SK-N-SH treated with all-trans-retinoic acid at 6 μM for 48 hours (cell line): ENCODE measurements at regions not wholly inside any gene's neighbourhood (a gene's known extent, or its start where the extent isn't known, plus 50 kb on each side); places are given as distances from the start of the nearest gene placed in this dataset.

Source experiments
- CREB5 ChIP-seq: fragments of 250-450 bp; sonication (Bioruptor Pico); IDR thresholded peaks from 2 replicates; pipeline ENCODE4 v1.5.1; 2020; ENCODE audit warnings: low read depth, mild to moderate bottlenecking, moderate library complexity
- ESRRG ChIP-seq: fragments of 250-450 bp; sonication (Bioruptor Pico); IDR thresholded peaks from 2 replicates; pipeline ENCODE4 v1.6.1; 2021; ENCODE audit warnings: mild to moderate bottlenecking
- PATZ1 ChIP-seq: fragments of 250-450 bp; sonication (Bioruptor Pico); IDR thresholded peaks from 2 replicates; pipeline ENCODE4 v1.8.0; 2020; ENCODE audit warnings: mild to moderate bottlenecking, moderate library complexity, borderline replicate concordance
- RARB ChIP-seq: fragments of 250-450 bp; sonication (Bioruptor Pico); IDR thresholded peaks from 2 replicates; pipeline ENCODE4 v1.8.0; 2021; ENCODE audit warnings: mild to moderate bottlenecking, moderate library complexity
- SNAI2 ChIP-seq: fragments of 250-450 bp; sonication (Bioruptor Pico); IDR thresholded peaks from 2 replicates; pipeline ENCODE4 v1.5.0; 2020; ENCODE audit warnings: mild to moderate bottlenecking, moderate library complexity
- TOX ChIP-seq: fragments of 250-450 bp; sonication (Bioruptor Pico); IDR thresholded peaks from 2 replicates; pipeline ENCODE4 v1.8.0; 2021; ENCODE audit warnings: mild to moderate bottlenecking, moderate library complexity, borderline replicate concordance

GRCh38 chr6:119676230-119676629 lies 326.7 kb upstream of the MAN1A1 start:
- TF ChIP-seq CREB5 (no peak), RARB (CRISPR knock-in tag) (no peak), PATZ1 (CRISPR knock-in tag) (no peak), SNAI2 (no peak), ESRRG (CRISPR knock-in tag) (no peak), TOX (no peak)
